ENCODE measurements at regions not wholly inside any gene's neighbourhood (a gene's known extent, or its start where the extent isn't known, plus 50 kb on each side); places are given as distances from the start of the nearest gene placed in this dataset.

DNA sequence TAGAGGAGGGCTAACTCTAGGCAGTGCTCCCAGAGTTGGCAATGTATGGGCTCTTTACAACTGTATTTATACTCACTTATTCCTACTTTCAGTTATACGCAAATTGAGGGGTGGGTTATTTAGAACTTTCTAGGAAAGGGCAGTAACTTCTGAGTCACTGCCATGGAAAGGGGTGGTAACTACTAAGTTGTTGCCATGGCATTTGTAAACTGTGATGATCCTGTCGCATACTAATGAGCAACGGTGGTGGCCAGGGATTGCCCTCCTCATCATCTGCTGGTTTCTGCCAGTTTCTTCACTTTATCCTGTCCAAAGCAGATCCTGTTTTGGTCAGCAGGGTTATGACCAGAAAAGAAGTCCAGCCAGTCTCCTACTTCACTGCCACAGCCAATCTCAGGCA lies 95.5 kb upstream of the PTPRT start:
- TF ChIP-seq POLR2A (IDR thresholded peaks at IDR 0.05): no peak
- TF ChIP-seq, protein P1, sequence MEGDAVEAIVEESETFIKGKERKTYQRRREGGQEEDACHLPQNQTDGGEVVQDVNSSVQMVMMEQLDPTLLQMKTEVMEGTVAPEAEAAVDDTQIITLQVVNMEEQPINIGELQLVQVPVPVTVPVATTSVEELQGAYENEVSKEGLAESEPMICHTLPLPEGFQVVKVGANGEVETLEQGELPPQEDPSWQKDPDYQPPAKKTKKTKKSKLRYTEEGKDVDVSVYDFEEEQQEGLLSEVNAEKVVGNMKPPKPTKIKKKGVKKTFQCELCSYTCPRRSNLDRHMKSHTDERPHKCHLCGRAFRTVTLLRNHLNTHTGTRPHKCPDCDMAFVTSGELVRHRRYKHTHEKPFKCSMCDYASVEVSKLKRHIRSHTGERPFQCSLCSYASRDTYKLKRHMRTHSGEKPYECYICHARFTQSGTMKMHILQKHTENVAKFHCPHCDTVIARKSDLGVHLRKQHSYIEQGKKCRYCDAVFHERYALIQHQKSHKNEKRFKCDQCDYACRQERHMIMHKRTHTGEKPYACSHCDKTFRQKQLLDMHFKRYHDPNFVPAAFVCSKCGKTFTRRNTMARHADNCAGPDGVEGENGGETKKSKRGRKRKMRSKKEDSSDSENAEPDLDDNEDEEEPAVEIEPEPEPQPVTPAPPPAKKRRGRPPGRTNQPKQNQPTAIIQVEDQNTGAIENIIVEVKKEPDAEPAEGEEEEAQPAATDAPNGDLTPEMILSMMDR (IDR thresholded peaks at IDR 0.05): no peak

All from adrenal gland (tissue), 5 donors.